GM18873 (cell line): ENCODE measurements at regions not wholly inside any gene's neighbourhood (a gene's known extent, or its start where the extent isn't known, plus 50 kb on each side); places are given as distances from the start of the nearest gene placed in this dataset.

ENCODE experiments used
- ATAC-seq: cut with Tn5 transposase; IDR thresholded peaks from one replicate; pipeline ENCODE4 v1.9.1; 2021; ENCODE audit warnings: mild to moderate bottlenecking, moderate library complexity, moderate number of reproducible peaks; ENCODE audit not compliant: unreplicated experiment, low FRiP score

- ATAC-seq, result no peak
Measured at GRCh38 chr7:113487925-113488731, 369.8 kb upstream of the SMIM30 start.

DNA sequence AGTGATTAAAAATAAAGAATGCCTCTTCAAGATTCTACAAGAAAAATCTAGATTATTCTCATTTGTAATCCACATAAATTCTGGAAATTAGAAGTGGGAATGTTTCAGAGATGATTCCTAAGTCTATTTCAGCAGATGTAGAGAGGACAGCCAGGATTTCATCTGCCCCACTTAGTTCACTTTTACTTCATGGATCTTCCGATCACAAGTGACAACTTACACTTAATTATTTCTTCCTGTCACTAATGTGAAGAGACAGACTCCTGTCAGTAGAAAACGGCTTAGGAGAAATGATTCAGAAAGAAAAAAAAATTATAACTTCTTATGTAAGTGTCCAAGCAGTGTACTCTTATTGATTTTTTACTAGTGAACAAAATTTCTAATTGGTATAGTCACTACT is 368.2 kb upstream of the SMIM30 start:
- ATAC-seq, result no peak

GRCh38 chr7:113483657-113484056 is 365.3 kb upstream of the SMIM30 start:
- no peak for ATAC-seq

- no peak for ATAC-seq
Measured at GRCh38 chr7:113480537-113480936, 362.2 kb upstream of the SMIM30 start.

DNA sequence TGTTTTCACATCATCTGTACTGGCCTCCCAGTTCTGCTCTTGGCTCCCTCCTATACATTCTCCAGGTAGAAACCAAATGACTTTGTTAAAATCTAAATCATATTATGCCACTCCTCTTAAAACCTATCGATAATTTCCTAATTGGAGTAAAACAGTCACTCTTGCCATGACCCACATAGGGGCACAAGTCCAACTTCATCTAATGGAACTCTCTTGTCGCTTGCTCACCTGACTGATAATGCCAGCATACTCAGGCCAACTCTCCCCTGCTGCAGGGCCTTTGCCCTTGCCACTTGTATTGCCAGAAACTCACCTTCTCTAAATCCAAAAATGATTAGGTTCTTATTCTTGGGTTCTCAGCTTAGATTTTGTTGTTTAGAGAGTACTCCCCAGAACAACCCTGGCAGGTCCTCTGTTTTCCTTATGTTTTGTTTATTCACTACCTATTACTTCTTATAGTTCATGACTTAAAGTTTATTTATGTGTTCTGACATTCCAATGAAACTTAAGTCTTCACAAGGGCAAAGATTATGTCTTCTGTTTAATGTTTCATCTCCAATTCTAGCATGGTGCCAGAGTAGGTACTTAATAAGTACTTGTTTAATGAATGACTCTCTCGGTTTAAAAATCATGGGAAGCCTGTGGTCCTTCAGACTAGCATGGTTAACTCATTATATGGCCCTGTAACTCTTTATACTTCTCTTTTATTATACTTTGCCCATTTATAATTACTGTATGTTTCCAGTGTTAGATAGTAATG is 345.9 kb upstream of the SMIM30 start:
- ATAC-seq, result no peak

GRCh38 chr7:113460067-113460466 is 341.7 kb upstream of the SMIM30 start:
- ATAC-seq, result no peak

DNA sequence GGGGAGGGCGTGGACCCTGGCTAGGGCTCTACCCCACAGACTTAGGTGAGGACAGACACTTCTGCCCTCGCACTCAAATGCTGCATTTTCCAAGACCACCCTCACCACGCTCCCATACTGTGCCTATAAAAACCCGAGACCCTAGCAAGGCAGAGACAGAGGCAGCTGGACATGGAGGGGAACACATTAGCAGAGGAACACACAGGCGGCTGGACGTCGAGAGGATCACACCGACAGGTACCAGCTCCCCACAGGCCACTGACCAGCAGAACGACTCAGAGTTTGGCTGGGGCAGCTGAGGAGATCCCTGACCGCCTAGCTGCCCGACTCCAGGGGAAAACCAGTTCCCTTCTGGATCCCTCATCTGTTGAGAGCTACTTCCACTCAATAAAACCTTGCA is 338.2 kb upstream of the SMIM30 start:
- no peak for ATAC-seq

DNA sequence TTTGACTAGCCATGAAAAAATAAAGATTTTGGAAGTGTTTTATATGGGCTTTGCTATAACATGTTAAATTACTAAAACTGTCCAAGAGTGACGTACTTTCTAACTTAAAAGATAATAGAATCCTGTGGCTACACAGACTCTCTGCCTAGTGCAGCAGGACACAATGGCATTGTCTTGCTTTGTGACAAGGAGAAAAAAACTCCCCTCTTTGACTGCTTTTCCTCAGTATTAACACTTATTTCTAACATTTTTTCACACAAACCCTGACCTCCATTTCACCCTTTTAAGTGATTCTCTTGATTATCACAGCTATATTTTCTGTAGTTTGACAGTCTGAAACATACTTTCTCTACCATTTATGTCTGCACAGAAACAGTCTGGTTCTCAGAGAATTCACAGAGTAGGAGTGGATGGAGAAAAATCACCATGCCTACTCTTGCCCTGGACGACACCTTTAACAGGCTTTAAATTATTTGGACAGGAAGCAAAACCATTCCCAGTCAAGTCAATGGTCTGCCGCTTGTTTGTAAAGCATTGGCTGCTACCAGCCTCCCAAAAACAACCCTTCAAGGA is 336.3 kb upstream of the SMIM30 start:
- no peak for ATAC-seq

DNA sequence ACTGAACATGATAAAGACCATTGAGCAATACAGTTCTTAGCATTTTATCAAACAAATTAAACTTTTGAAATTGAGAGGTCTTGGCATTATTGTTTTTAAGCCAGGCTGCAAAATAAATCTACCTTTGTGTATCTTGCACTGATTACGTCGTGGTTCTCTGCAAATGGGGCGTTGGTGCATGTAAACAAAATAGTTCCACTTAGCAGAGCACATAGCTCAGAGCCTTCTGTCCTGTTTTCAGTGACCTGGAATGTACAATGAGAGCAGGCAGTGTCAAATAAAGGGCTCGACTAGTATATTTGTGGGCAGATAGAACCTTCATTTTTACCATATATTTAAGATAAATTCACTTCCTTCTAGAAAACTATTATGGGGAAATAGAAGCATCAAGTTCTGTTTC is 333.9 kb upstream of the SMIM30 start:
- ATAC-seq, result no peak

- no peak for ATAC-seq
Measured at GRCh38 chr7:113446791-113447190, 328.4 kb upstream of the SMIM30 start.

DNA sequence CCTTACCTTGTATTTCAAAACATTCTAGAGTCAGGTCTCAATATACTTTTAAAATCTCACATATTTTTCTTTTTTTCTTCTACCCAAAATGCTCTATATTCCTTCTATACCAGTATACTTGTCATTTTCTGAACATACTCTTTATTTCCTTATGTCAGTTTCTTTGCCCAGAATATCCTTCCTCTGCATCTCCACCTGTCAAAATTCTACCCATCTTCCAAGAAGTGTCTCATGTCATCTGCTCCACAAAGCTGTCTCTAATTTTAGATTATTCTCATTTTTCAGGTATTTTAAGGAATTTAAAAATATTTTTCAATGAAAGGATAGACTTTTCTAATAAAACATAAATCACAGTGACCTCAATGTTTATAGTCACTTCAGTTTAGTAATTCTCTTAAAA is 328.0 kb upstream of the SMIM30 start:
- no peak for ATAC-seq

GRCh38 chr7:113444261-113444660 is 325.9 kb upstream of the SMIM30 start:
- no peak for ATAC-seq

DNA sequence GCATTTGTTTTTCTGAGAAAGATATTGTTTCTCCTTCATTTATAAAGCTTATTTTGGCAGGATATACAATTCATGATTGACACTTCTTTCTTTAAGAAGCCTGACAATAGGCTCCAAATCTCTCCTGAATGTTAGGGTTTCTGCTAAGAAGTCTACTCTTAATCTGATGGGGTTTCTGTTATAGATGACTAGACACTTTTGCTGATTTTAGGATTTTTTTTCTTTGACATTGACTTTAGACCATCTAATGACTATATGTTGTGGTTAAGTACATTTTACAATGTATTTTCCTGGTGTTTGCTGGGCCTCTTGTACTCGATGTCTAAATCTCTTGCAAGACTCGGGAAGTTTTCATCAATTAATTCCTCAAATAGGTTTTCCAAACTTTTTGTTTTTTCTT is 321.8 kb upstream of the SMIM30 start:
- ATAC-seq, result no peak

DNA sequence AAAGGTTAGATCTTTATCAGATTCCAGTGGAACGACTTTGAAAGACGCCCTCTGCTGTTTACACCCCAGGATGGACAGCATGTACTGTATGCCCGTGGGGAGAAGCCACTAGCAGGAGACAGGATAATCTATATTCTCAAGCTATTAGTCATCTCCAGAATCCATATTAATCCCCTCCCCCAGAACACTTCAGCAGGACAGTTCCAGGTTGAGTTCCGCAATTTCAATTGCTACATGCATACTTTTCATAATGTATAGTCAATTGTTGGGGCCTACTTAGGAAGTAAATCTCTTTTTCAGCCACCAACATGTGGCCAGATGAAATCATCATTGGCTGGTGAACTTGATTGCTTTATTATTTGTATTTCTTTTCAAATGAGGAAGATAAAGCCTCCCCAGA is 313.1 kb upstream of the SMIM30 start:
- ATAC-seq, result no peak

DNA sequence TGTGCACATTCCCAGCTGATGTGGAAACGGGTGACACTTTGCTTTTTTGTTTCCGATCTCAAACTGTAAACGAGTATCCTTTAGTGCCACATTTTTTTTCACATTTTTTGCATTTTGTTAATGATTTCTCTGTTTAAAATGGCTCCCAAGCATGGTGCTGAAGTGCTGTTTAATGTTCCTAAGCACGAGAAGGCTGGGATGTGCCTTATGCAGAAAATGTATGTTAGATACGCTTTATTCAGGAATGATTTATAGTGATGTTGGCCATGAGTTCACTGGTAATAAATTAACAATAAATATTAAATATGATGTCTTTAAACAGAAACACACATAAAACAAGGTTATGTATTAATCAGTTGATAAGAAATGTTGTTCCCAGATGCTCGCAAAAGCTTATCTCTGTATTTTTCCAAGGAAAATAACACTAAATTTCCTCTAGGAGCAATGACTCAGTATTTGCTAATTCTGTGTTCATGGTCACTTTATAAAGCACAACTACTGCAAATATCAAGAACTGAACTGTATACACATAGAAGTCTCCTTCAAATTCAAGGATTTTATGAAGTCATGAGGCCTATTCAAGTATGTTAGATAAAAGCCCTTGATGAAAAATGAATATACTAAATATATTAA is 305.9 kb upstream of the SMIM30 start:
- no peak for ATAC-seq

- ATAC-seq, result peak; percentile 99
Measured at GRCh38 chr7:113421696-113422330, 303.5 kb upstream of the SMIM30 start.

DNA sequence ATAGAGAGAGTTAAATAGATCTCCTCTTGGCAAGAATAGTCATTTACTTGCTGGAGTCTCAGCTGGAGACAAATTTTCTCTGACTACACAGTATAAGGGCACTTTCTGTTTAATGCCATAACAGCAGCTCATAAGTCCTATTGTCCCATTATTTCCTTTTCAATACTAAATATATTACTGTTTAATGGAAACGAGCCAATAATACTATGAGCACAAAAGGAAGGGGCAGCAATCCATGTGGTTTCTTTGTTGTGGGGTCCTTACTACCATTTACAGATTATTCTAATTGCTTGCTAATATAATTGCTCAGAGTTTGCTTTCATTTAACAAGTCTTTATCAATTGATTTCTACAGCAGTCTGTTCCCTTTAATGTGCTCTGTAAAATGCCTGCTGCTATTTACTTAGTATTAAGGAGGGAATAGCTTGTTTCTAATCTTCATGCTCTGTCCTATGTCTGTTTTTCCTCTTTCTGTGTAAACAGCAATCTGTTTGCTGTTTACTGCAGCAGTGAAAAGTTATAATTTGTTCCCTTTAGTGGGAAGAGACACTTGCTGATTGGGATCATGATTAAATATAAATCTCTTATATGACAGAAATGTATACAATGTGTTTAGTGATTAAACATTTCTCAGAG is 296.2 kb upstream of the SMIM30 start:
- ATAC-seq, result no peak

- no peak for ATAC-seq
Measured at GRCh38 chr7:113412410-113412809, 294.1 kb upstream of the SMIM30 start.

DNA sequence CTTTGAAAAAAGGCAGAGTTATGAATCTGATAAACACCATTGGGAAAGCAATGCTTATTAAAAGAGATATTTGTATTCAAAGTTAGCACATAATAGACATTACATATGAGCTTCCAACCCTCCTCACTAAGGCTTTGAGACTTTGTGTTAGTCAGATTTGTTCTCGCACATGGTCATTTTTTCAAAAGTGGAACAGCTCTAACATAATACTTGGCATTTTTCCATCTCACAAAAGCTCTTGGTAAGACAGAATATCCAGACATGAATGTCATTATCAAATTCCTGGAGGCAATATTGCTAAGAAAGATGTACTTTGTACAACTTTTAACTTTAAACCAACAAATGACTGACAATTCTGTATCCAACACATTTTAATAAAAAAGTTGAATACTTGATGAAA is 292.4 kb upstream of the SMIM30 start:
- ATAC-seq, result no peak

DNA sequence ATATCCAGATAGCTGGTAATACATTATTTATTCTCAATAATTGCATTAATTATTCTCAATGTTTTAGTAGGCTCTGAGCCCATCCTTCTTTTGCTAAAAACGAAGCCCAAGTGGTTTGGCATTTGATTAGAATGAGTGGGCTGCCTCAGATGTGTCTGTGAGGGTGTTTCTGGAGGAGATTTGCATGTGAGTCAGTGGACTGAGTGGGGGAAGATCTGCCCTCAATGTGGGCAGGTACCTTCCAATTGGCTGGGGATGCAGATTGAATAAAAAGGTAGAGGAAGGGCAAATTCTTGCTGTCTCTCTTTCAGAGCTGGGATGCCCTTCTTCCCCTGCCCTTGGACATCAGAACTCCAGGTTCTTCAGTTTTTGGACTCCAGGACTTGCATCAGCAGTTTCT is 290.6 kb upstream of the SMIM30 start:
- no peak for ATAC-seq
